ENCODE measurements at regions not wholly inside any gene's neighbourhood (a gene's known extent, or its start where the extent isn't known, plus 50 kb on each side); places are given as distances from the start of the nearest gene placed in this dataset.

- no peak for DNase-seq
These were observed 164.6 kb upstream of the HES1 start for GRCh38 chr3:193971261-193971751.

GRCh38 chr3:193971966-193972365 lies 164.0 kb upstream of the HES1 start:
- DNase-seq: no peak

GRCh38 chr3:193972832-193973231 lies 163.1 kb upstream of the HES1 start:
- no peak for DNase-seq

GRCh38 chr3:193974191-193974652 lies 161.7 kb upstream of the HES1 start:
- no peak for DNase-seq

GRCh38 chr3:193974671-193975535 lies 161.0 kb upstream of the HES1 start:
- no peak for DNase-seq

GRCh38 chr3:193977622-193978021 lies 158.3 kb upstream of the HES1 start:
- DNase-seq: no peak

GRCh38 chr3:193978030-193978429 lies 157.9 kb upstream of the HES1 start:
- no peak for DNase-seq

GRCh38 chr3:193978486-193978885 lies 157.5 kb upstream of the HES1 start:
- DNase-seq: no peak

GRCh38 chr3:193980326-193980725 lies 155.6 kb upstream of the HES1 start:
- DNase-seq: no peak

GRCh38 chr3:193980905-193981304 lies 155.0 kb upstream of the HES1 start:
- no peak for DNase-seq

- no peak for DNase-seq
These were observed 154.4 kb upstream of the HES1 start for GRCh38 chr3:193981504-193981903.

- no peak for DNase-seq
These were observed 153.7 kb upstream of the HES1 start for GRCh38 chr3:193982258-193982659.

- no peak for DNase-seq
These were observed 151.8 kb upstream of the HES1 start for GRCh38 chr3:193983846-193984818.

GRCh38 chr3:193984876-193985275 lies 151.1 kb upstream of the HES1 start:
- DNase-seq: no peak

GRCh38 chr3:193987186-193987585 lies 148.8 kb upstream of the HES1 start:
- no peak for DNase-seq

GRCh38 chr3:193989186-193989585 lies 146.8 kb upstream of the HES1 start:
- no peak for DNase-seq

- no peak for DNase-seq
These were observed 144.1 kb upstream of the HES1 start for GRCh38 chr3:193991666-193992424.

GRCh38 chr3:193992425-193993037 lies 143.4 kb upstream of the HES1 start:
- no peak for DNase-seq

- no peak for DNase-seq
These were observed 139.7 kb upstream of the HES1 start for GRCh38 chr3:193996221-193996620.

- no peak for DNase-seq
These were observed 139.3 kb upstream of the HES1 start for GRCh38 chr3:193996641-193997089.

- DNase-seq: no peak
These were observed 138.5 kb upstream of the HES1 start for GRCh38 chr3:193997228-193998122.
